Mammary epithelial cell (primary cell): ENCODE measurements at regions not wholly inside any gene's neighbourhood (a gene's known extent, or its start where the extent isn't known, plus 50 kb on each side); places are given as distances from the start of the nearest gene placed in this dataset.

Experiments
- CTCF ChIP-seq, 2 donors: IDR thresholded peaks in 1 of 2; conservative IDR thresholded peaks in 1 of 2; 2 replicates each; pipeline ENCODE4 v1.5.1; 2011 to 2012; ENCODE audit warnings: inconsistent platforms in 2 of 2, low read length in 2 of 2, mild to moderate bottlenecking in 2 of 2, control low read depth in 1 of 2, low read depth in 1 of 2; ENCODE audit not compliant: insufficient read depth in 1 of 2; ENCODE audit errors: extremely low read depth in 1 of 2
- EZH2 ChIP-seq: IDR thresholded peaks from 2 replicates; pipeline ENCODE4 v1.6.1; 2012; ENCODE audit warnings: low read length, inconsistent platforms, borderline replicate concordance

- TF ChIP-seq CTCF (conservative IDR thresholded peaks at IDR 0.05 in 1 of 2, IDR thresholded peaks at IDR 0.05 in 1 of 2; ENCODE audit: extremely low read depth in 1 of 2, insufficient read depth in 1 of 2, low read depth in 1 of 2, low read length in 2 of 2), result no peak
- TF ChIP-seq EZH2, result no peak
These were observed 133.9 kb downstream of the TDRD15 start for GRCh38 chr2:21257621-21258020.
